COLO829 (cell line): ENCODE measurements at regions not wholly inside any gene's neighbourhood (a gene's known extent, or its start where the extent isn't known, plus 50 kb on each side); places are given as distances from the start of the nearest gene placed in this dataset.
"Not testable (repeated sequence)": the region's sequence is repeated elsewhere in the genome, so short reads cannot be mapped to it uniquely, and the experiment has no call there.

ENCODE experiments used
- DNase-seq: peaks from one replicate; pipeline ENCODE4 v3.0.0; 2012; ENCODE audit warnings: low spot score

DNA sequence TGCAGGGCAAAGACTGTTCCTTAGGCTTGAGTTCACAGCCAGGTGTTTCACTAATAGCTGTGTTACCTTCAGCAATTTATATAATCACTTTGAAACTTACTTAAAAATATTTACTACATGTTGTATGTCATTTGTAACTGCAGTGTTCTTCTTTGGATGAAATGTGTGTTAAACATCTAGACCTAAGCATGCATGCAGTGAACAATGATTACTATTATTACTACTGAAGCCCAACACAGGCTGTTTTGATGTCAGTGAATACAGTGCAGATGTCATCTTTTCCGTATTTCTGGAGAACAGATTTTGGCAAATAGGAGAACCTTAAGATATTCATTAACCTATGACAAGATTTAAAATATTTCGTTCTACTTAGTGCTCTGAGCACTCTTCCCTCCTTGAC, 101.8 kb upstream of the ANK2 start:
- DNase-seq = no peak

DNA sequence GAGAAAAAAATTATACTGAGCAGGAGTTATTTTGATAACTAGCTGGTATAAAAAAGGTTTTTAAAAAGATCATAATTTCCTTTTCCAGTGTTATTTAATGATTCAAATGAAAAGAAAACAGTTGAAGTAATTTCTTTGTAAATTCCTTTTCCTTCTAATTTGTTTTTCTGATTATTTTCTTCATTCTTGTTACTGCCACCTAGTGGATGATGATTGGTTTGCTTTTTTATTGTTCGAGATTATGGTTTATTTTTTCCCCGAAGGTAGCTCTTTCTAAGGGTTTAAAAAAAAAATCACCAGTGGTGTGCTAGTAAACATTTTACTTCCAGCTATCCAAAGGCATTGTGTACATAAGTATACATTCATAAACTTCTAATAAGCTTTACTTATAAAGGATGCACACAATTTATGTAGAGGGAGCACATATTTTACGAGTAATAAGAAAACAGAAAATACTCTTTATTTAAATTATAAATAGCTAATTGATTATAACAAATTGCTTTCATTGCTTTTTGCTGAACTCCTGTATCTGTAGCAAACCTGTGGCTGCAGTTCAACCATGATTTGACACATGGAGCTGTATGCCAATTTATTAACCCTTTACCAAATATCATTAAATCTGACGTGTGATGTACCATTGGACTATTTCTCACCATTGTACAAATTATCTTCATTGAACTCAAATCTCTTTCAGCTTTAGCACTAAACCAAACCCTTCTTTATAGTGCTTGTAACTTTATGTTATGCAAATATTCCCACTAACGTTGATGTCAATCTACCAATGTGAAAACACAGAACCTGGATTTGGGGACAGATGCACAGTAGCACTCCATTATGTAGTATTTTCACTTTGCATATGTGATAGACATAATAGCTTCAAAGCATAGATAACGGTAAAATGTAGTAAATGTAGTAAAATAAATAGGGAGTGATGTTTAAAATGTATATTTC, 97.8 kb upstream of the ANK2 start:
- no peak for DNase-seq

DNA sequence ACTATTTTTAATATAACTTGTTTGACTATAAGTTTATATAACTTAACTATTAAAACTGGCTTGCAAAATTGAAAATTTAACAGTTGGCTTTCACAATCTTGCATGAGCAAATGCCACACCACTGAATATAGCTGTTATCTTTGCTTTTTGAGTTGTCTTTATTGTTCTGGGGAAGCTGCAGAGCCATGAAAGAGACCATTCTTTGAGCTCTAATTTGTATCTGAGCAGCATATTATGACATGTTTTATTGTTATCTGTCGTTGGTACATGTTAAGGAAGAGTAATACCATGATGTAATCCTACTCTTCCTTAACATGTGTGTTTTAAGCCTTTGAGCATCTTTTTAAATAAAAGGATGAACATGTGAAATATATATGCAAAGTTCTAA, 97.1 kb upstream of the ANK2 start:
- peak; percentile 42 for DNase-seq

DNA sequence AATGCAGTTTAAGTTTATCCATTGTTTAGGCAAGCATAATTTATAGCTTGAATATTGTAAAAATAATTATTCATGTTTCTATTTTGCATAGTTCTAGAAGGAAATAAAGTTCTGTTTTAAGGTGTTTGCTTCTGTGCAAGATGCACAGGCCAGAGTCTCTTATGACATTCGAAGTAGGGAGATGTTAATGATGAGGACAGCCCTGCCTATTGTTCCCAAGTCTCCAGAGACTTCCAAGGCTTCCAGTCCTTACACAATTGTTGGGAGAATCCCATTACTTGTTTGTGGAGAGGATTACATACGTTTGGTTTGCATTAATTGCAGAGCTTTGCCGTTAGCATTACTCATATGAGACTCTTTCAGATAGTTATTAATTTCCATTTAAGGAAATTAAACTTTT, 96.2 kb upstream of the ANK2 start:
- no peak for DNase-seq

- no peak for DNase-seq
Observed at GRCh38 chr4:112954286-112954685, 95.2 kb upstream of the ANK2 start.

GRCh38 chr4:112956484-112956896, 93.0 kb upstream of the ANK2 start:
- peak; percentile 42 for DNase-seq

DNA sequence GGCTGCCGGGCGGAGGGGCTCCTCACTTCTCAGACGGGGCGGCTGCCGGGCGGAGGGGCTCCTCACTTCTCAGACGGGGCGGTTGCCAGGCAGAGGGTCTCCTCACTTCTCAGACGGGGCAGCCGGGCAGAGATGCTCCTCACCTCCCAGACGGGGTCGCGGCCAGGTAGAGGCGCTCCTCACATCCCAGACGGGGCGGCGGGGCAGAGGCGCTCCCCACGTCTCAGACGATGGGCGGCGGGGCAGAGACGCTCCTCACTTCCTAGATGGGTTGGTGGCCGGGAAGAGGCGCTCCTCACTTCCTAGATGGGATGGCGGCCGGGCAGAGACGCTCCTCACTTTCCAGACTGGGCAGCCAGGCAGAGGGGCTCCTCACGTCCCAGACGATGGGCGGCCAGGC, 91.7 kb upstream of the ANK2 start:
- not testable (repeated sequence) for DNase-seq

- DNase-seq = no peak
Observed at GRCh38 chr4:112966701-112967488, 82.6 kb upstream of the ANK2 start.

GRCh38 chr4:112968451-112969159, 80.8 kb upstream of the ANK2 start:
- DNase-seq = peak; percentile 85

GRCh38 chr4:112970903-112971302, 78.5 kb upstream of the ANK2 start:
- no peak for DNase-seq

GRCh38 chr4:112973750-112974251, 75.7 kb upstream of the ANK2 start:
- DNase-seq = no peak

- no peak for DNase-seq
Observed at GRCh38 chr4:112975567-112976355, 73.7 kb upstream of the ANK2 start.

GRCh38 chr4:112978691-112979472, 70.6 kb upstream of the ANK2 start:
- DNase-seq = no peak

DNA sequence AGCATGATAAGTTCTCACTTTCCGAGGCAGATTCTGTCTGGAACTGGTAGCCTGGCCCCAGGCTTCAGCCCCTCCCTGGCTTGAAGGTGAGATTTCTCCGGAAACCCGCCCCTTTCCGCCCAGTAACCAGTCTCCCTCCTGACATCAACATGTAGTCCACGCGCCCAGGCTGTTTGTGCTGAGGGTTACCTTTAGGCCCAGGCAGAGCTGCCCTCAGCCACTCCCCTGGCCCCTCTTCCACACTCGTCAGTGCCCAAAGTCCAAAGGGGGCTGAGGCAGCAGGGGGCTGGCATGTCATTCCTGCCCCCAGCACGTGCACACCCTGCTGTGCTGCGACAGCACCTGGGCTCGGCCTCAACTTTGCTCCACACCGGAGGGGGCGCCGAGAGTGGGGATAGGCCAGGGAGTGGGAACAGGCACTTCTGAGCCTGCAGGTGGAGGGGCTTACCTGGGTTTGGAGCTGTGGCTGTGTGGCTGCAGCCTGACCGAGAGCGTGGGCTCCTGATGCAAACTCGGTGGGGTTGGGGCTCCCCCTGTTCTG, 69.5 kb upstream of the ANK2 start:
- DNase-seq = no peak

DNA sequence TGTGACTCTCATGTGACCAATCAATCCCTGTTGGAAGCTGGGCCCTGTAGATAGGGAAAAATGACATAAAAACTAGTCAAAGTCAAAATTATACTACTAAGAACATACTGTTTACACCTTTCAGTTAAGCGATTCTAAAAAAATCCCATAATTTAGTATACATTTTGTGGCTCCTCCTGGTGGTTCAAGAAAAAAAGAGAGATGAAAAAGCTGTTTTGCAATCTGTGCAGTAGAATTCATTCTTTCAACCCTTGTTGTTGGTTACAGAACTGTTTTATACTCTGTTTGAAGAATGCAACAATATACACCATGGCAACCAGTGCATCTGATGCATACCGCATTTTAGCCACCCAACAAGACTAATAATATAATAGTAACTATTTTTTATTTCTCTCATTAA, 66.8 kb upstream of the ANK2 start:
- peak; percentile 13 for DNase-seq

GRCh38 chr4:112994732-112995464, 54.6 kb upstream of the ANK2 start:
- DNase-seq = no peak
